ENCODE measurements at regions not wholly inside any gene's neighbourhood (a gene's known extent, or its start where the extent isn't known, plus 50 kb on each side); places are given as distances from the start of the nearest gene placed in this dataset.

- TF ChIP-seq POLR2AphosphoS5 (IDR thresholded peaks at IDR 0.05; ENCODE audit: low read depth, low read length) (no peak), CTCF (IDR thresholded peaks at IDR 0.05) (no peak), TAF1 (IDR thresholded peaks at IDR 0.05; ENCODE audit: borderline replicate concordance, low read depth, low read length) (no peak), RCOR1 (IDR thresholded peaks at IDR 0.05; ENCODE audit: low read length) (no peak), RAD21 (IDR thresholded peaks at IDR 0.05; ENCODE audit: low read length) (no peak), FOSL2 (IDR thresholded peaks at IDR 0.05; ENCODE audit: borderline replicate concordance, low read depth) (no peak), MEF2A (IDR thresholded peaks at IDR 0.05; ENCODE audit: borderline replicate concordance, low read depth) (no peak), TCF12 (IDR thresholded peaks at IDR 0.05) (no peak), MXI1 (IDR thresholded peaks at IDR 0.05; ENCODE audit: low read depth, low read length) (no peak)
- TF ChIP-seq, protein P1, sequence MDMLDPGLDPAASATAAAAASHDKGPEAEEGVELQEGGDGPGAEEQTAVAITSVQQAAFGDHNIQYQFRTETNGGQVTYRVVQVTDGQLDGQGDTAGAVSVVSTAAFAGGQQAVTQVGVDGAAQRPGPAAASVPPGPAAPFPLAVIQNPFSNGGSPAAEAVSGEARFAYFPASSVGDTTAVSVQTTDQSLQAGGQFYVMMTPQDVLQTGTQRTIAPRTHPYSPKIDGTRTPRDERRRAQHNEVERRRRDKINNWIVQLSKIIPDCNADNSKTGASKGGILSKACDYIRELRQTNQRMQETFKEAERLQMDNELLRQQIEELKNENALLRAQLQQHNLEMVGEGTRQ (IDR thresholded peaks at IDR 0.05; ENCODE audit: borderline replicate concordance, low read depth, low read length), result no peak
- TF ChIP-seq, protein P2, sequence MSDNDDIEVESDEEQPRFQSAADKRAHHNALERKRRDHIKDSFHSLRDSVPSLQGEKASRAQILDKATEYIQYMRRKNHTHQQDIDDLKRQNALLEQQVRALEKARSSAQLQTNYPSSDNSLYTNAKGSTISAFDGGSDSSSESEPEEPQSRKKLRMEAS (IDR thresholded peaks at IDR 0.05; ENCODE audit: low read depth), result no peak
Observed at GRCh38 chr7:65459438-65459837, 85.8 kb downstream of the ZNF92 start.

Data from SK-N-SH (cell line).